Neural cell (in vitro differentiated cells): ENCODE measurements at regions not wholly inside any gene's neighbourhood (a gene's known extent, or its start where the extent isn't known, plus 50 kb on each side); places are given as distances from the start of the nearest gene placed in this dataset.

ENCODE experiments used
- H2AFZ ChIP-seq: fragments of 200-600, 300-800 bp; sonication (generic), shearing (Covaris generic); 2 replicates; pipeline ENCODE4 v1.6.0; 2014; ENCODE audit warnings: low read depth, mild to moderate bottlenecking, antibody characterized with exemption, low read length, moderate library complexity
- H3F3A ChIP-seq: fragments of 200-600 bp; shearing (Covaris generic); 2 replicates; pipeline ENCODE4 v1.6.1; 2016; ENCODE audit warnings: mild to moderate bottlenecking, moderate library complexity, mixed read lengths, antibody characterized with exemption, low read length; ENCODE audit not compliant: insufficient read depth, poor library complexity, severe bottlenecking
- H3K27ac ChIP-seq: fragments of 200-600, 300-800 bp; sonication (generic), shearing (Covaris generic); 2 replicates; pipeline ENCODE4 v1.5.1; 2014; ENCODE audit warnings: mild to moderate bottlenecking, low read length, moderate library complexity
- H3K27me3 ChIP-seq: fragments of 300-800, 200-600 bp; sonication (generic), shearing (Covaris generic); 2 replicates; pipeline ENCODE4 v1.6.0; 2014; ENCODE audit warnings: mild to moderate bottlenecking, low read depth, low read length, moderate library complexity; ENCODE audit not compliant: insufficient read depth
- H3K36me3 ChIP-seq: fragments of 300-800, 200-600 bp; sonication (generic), shearing (Covaris generic); 2 replicates; pipeline ENCODE4 v1.5.1; 2014; ENCODE audit warnings: mild to moderate bottlenecking, antibody characterized with exemption, low read length, moderate library complexity; ENCODE audit not compliant: insufficient read depth
- H3K4me2 ChIP-seq: fragments of 300-800, 200-600 bp; sonication (generic), shearing (Covaris generic); 2 replicates; pipeline ENCODE4 v1.6.0; 2014; ENCODE audit warnings: mild to moderate bottlenecking, low read length
- H3K4me3 ChIP-seq: fragments of 300-800, 200-600 bp; sonication (generic), shearing (Covaris generic); 2 replicates; pipeline ENCODE4 v1.5.1; 2014; ENCODE audit warnings: mild to moderate bottlenecking, low read length, moderate library complexity
- H3K79me2 ChIP-seq: fragments of 200-600 bp; shearing (Covaris generic); replicated peaks from 2 replicates; pipeline ENCODE4 v1.6.0; 2014; ENCODE audit warnings: mild to moderate bottlenecking, low read length, moderate library complexity; ENCODE audit not compliant: insufficient read depth
- H3K9ac ChIP-seq: fragments of 300-800, 200-600 bp; sonication (generic), shearing (Covaris generic); 2 replicates; pipeline ENCODE4 v1.6.1; 2016; ENCODE audit warnings: mild to moderate bottlenecking, low read length, mixed read lengths
- H3K9me2 ChIP-seq: fragments of 200-600 bp; shearing (Covaris generic); 2 replicates; pipeline ENCODE4 v1.6.1; 2016; ENCODE audit warnings: mild to moderate bottlenecking, low read length, mixed read lengths; ENCODE audit not compliant: insufficient read depth
- H3K9me3 ChIP-seq: fragments of 200-600, 300-800 bp; sonication (generic), shearing (Covaris generic); 2 replicates; pipeline ENCODE4 v1.6.1; 2016; ENCODE audit warnings: mild to moderate bottlenecking, mixed run types, low read length, moderate library complexity, mixed read lengths
- H4K20me1 ChIP-seq: fragments of 200-600 bp; shearing (Covaris generic); 2 replicates; pipeline ENCODE4 v1.6.1; 2016; ENCODE audit warnings: mild to moderate bottlenecking, mixed run types; ENCODE audit not compliant: insufficient read depth
- CTCF ChIP-seq: fragments of 450-650 bp; IDR thresholded peaks from 2 replicates; pipeline ENCODE4 v1.5.1; 2014; ENCODE audit warnings: antibody characterized with exemption, mild to moderate bottlenecking, moderate library complexity; ENCODE audit not compliant: poor library complexity, severe bottlenecking
- EP300 ChIP-seq: fragments of 450-650 bp; conservative IDR thresholded peaks from 2 replicates; pipeline ENCODE4 v1.6.1; 2014; ENCODE audit warnings: antibody characterized with exemption, mild to moderate bottlenecking, moderate library complexity; ENCODE audit not compliant: poor library complexity, severe bottlenecking
- EZH2 ChIP-seq: fragments of 200-600, 300-800 bp; shearing (Covaris generic), sonication (generic); IDR thresholded peaks from 2 replicates; pipeline ENCODE4 v1.6.1; 2014; ENCODE audit warnings: antibody characterized with exemption, low read length, borderline replicate concordance, mild to moderate bottlenecking; ENCODE audit not compliant: insufficient read depth, poor library complexity, severe bottlenecking
- MXI1 ChIP-seq: fragments of 450-650 bp; conservative IDR thresholded peaks from 2 replicates; pipeline ENCODE4 v1.6.1; 2014; ENCODE audit warnings: antibody characterized with exemption, mild to moderate bottlenecking; ENCODE audit not compliant: poor library complexity, severe bottlenecking
- POLR2AphosphoS5 ChIP-seq: IDR thresholded peaks from 2 replicates; pipeline ENCODE4 v1.6.1; 2012
- RAD21 ChIP-seq: fragments of 450-650 bp; conservative IDR thresholded peaks from 2 replicates; pipeline ENCODE4 v1.6.1; 2014; ENCODE audit warnings: antibody characterized with exemption, mild to moderate bottlenecking, moderate library complexity
- REST ChIP-seq: IDR thresholded peaks from 2 replicates; pipeline ENCODE4 v1.6.1; 2012; ENCODE audit warnings: borderline replicate concordance
- SMC3 ChIP-seq: fragments of 450-650 bp; conservative IDR thresholded peaks from 2 replicates; pipeline ENCODE4 v1.6.1; 2014; ENCODE audit warnings: antibody characterized with exemption, mild to moderate bottlenecking, moderate library complexity; ENCODE audit not compliant: poor library complexity
- TAF1 ChIP-seq: IDR thresholded peaks from 2 replicates; pipeline ENCODE4 v1.6.1; 2012; ENCODE audit warnings: low read depth

GRCh38 chr20:22307409-22307808 is 277.0 kb downstream of the FOXA2 start:
- Histone ChIP-seq H4K20me1 (no peaks in the 10 kb centered on the region), H3K9me3 (no peaks in the 10 kb centered on the region), H3K4me2 (no peak overlapping the region), H3K9ac (no peak overlapping the region), H2AFZ (no peak overlapping the region), H3K79me2 (no peaks in the 10 kb centered on the region), H3K36me3 (no peaks in the 10 kb centered on the region), H3K27me3 (no peaks in the 10 kb centered on the region), H3K9me2 (no peaks in the 10 kb centered on the region), H3K4me3 (no peak overlapping the region), H3F3A (no peaks in the 10 kb centered on the region), H3K27ac (no peak overlapping the region)
- TF ChIP-seq EP300, result no peak
- TF ChIP-seq TAF1, result no peak
- TF ChIP-seq SMC3, result no peak
- no peak for TF ChIP-seq EZH2
- no peak for TF ChIP-seq MXI1
- no peak for TF ChIP-seq POLR2AphosphoS5

- H3K4me3 ChIP-seq, result no peak overlapping the region
- no peak overlapping the region for H3K9ac ChIP-seq
- no peak overlapping the region for H3K27ac ChIP-seq
- no peak for TF ChIP-seq CTCF
- no peak for TF ChIP-seq TAF1
- no peak for TF ChIP-seq SMC3
- no peak for TF ChIP-seq EP300
- TF ChIP-seq EZH2, result no peak
- no peak for TF ChIP-seq REST
- no peak for TF ChIP-seq POLR2AphosphoS5
- TF ChIP-seq MXI1, result no peak
- no peak for TF ChIP-seq RAD21
- H3K4me2 ChIP-seq, result no peak overlapping the region
- no peak overlapping the region for H2AFZ ChIP-seq
- H3K9me2 ChIP-seq, result no peaks in the 10 kb centered on the region
- H3K36me3 ChIP-seq, result no peaks in the 10 kb centered on the region
- H4K20me1 ChIP-seq, result no peaks in the 10 kb centered on the region
- H3K79me2 ChIP-seq, result no peaks in the 10 kb centered on the region
- no peaks in the 10 kb centered on the region for H3F3A ChIP-seq
- no peaks in the 10 kb centered on the region for H3K27me3 ChIP-seq
- no peaks in the 10 kb centered on the region for H3K9me3 ChIP-seq
Observed at GRCh38 chr20:22305381-22305780, 279.0 kb downstream of the FOXA2 start.

GRCh38 chr20:22303523-22303922 is 280.8 kb downstream of the FOXA2 start:
- no peaks in the 10 kb centered on the region for H3K79me2 ChIP-seq
- H4K20me1 ChIP-seq, result no peaks in the 10 kb centered on the region
- H3K9me3 ChIP-seq, result no peaks in the 10 kb centered on the region
- no peaks in the 10 kb centered on the region for H3F3A ChIP-seq
- H3K9ac ChIP-seq, result no peak overlapping the region
- H3K4me3 ChIP-seq, result no peak overlapping the region
- no peak overlapping the region for H2AFZ ChIP-seq
- no peak overlapping the region for H3K27ac ChIP-seq
- no peaks in the 10 kb centered on the region for H3K36me3 ChIP-seq
- H3K27me3 ChIP-seq, result no peaks in the 10 kb centered on the region
- TF ChIP-seq TAF1, result no peak
- no peak for TF ChIP-seq SMC3
- TF ChIP-seq POLR2AphosphoS5, result no peak
- TF ChIP-seq RAD21, result no peak
- TF ChIP-seq CTCF, result no peak
- TF ChIP-seq MXI1, result no peak
- TF ChIP-seq REST, result no peak
- no peak for TF ChIP-seq EP300
- TF ChIP-seq EZH2, result no peak
- H3K9me2 ChIP-seq, result no peaks in the 10 kb centered on the region
- no peak overlapping the region for H3K4me2 ChIP-seq
